SK-N-SH (cell line): ENCODE measurements at regions not wholly inside any gene's neighbourhood (a gene's known extent, or its start where the extent isn't known, plus 50 kb on each side); places are given as distances from the start of the nearest gene placed in this dataset.

Source experiments
- CTCF ChIP-seq: fragments of 200-600 bp; sonication (generic); IDR thresholded peaks from 2 replicates; pipeline ENCODE4 v1.6.1; 2017; ENCODE audit warnings: antibody characterized with exemption, mild to moderate bottlenecking, moderate library complexity
- GABPA ChIP-seq: IDR thresholded peaks from 2 replicates; pipeline ENCODE4 v1.4.0; 2012; ENCODE audit warnings: low read depth, mild to moderate bottlenecking
- MEF2A ChIP-seq: IDR thresholded peaks from 2 replicates; pipeline ENCODE4 v1.4.0; 2012; ENCODE audit warnings: low read depth, borderline replicate concordance
- MXI1 ChIP-seq: IDR thresholded peaks from 2 replicates; pipeline ENCODE4 v1.6.1; 2012; ENCODE audit warnings: mild to moderate bottlenecking, low read depth, low read length, improper control_type of control experiment
- TAF1 ChIP-seq: IDR thresholded peaks from 2 replicates; pipeline ENCODE4 v1.6.1; 2012; ENCODE audit warnings: low read depth, mild to moderate bottlenecking, low read length, moderate library complexity, borderline replicate concordance

GRCh38 chr14:87754520-87755223 is 238.3 kb downstream of the GALC start:
- TF ChIP-seq MEF2A (no peak), TAF1 (no peak), CTCF (no peak), GABPA (no peak), MXI1 (no peak)
